Cardiac fibroblast (primary cell): ENCODE measurements at regions not wholly inside any gene's neighbourhood (a gene's known extent, or its start where the extent isn't known, plus 50 kb on each side); places are given as distances from the start of the nearest gene placed in this dataset.
A peak's percentile ranks its signal among the peaks of the same experiment; 100 is the strongest.

Experiments used
- DNase-seq, 2 donors: peaks; one replicate each; pipeline versions ENCODE4 v3.0.0 to v3.0.0-alpha.2; 2010; ENCODE audit warnings: low read depth in 2 of 2
- H3K4me3 ChIP-seq, 2 donors: replicated peaks in 1 of 2; 1 replicate in 1 of 2; 2 replicates in 1 of 2; pipeline ENCODE4 v1.5.1; 2011; ENCODE audit warnings: low read depth in 2 of 2, low read length in 2 of 2, mild to moderate bottlenecking in 2 of 2, moderate library complexity in 1 of 2
- TF ChIP-seq, protein P1 (sequence below): IDR thresholded peaks from one replicate; pipeline ENCODE4 v1.5.1; 2011; ENCODE audit warnings: low read depth, mild to moderate bottlenecking, low read length, inconsistent platforms

DNA sequence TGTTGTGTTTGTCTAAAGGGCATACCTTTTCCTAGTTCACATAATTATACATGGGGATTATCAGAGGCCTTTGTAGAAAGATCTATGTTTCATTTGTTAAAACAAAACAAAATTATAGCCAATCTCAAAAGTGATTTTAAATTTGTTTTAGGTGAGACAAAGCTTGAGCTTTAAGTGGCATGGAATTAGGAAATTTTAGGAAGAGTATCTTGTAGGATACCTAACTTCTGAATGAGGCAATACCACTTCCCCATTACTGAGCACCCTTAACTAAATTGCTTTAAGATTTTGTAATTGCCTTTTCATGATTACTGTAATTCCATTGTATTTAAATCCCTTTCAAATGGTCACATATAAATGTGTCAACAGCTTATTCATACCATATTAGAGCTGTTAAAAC, 775.6 kb downstream of the NR2F1-AS1 start:
- no peak for DNase-seq
- H3K4me3 ChIP-seq, result no peak overlapping the region
- TF ChIP-seq, protein P1, sequence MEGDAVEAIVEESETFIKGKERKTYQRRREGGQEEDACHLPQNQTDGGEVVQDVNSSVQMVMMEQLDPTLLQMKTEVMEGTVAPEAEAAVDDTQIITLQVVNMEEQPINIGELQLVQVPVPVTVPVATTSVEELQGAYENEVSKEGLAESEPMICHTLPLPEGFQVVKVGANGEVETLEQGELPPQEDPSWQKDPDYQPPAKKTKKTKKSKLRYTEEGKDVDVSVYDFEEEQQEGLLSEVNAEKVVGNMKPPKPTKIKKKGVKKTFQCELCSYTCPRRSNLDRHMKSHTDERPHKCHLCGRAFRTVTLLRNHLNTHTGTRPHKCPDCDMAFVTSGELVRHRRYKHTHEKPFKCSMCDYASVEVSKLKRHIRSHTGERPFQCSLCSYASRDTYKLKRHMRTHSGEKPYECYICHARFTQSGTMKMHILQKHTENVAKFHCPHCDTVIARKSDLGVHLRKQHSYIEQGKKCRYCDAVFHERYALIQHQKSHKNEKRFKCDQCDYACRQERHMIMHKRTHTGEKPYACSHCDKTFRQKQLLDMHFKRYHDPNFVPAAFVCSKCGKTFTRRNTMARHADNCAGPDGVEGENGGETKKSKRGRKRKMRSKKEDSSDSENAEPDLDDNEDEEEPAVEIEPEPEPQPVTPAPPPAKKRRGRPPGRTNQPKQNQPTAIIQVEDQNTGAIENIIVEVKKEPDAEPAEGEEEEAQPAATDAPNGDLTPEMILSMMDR, result no peak

DNA sequence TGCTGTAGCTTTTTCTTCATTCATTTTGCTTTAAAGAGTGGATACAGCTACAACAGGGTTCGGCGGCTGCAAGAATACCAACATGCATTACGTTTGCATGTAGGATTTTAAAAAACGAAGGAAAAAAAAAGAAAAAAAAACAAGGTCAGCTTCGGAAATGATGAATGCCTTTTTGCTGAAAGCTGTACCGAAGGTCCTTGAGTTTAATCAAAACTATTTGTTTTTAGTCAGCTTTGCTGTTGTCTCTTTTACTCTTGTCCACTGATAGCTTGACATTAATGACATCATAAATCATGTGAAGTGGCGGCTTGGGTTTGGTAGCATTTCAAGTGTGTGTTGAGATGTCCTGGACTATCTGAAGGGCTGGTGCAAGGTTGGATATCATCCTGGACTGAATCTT, 779.1 kb downstream of the NR2F1-AS1 start:
- DNase-seq, result peak; percentile 0 to 32
- no peak overlapping the region for H3K4me3 ChIP-seq
- TF ChIP-seq, protein P1, result no peak

DNA sequence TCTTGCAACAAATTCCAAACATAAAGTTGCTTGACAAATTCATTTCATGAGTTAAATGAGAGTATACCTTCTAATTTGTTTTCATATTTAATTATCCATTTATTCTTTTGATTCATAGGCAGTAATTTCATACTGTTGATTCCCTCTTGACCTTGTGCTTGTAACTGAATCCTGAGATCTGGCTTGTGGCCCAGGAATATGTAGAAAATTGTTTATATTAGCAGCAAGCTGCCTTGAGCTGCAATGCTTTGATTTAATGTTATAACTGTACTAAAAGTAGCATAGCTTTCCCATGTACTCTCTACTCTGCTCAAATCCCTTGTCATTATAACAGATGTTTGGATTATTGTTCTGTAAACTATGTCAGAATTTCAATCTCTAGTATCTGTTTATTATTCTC, 780.7 kb downstream of the NR2F1-AS1 start:
- TF ChIP-seq, protein P1, result no peak
- DNase-seq, result peak; percentile 20 to 30
- H3K4me3 ChIP-seq, result no peak overlapping the region

DNA sequence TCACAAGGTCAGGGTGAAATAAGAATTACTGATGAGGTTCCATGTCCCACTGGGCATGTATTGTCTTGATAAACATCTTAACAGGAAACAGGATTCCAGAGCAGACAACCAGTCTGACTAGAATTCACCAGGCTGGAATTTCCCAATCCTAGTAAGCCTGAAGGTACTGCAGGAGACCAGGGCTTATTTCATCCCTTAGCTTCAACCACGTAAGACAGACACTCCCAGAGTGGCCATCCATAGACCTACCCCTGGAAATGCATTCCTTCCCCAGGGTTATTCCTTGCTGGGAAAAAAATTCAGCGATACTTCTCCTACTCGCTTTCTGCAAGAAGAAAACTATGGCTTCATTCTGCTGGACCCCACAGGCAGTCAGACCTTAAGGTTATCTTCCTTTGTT, 785.4 kb downstream of the NR2F1-AS1 start:
- TF ChIP-seq, protein P1, result no peak
- no peak for DNase-seq
- H3K4me3 ChIP-seq, result no peak overlapping the region

DNA sequence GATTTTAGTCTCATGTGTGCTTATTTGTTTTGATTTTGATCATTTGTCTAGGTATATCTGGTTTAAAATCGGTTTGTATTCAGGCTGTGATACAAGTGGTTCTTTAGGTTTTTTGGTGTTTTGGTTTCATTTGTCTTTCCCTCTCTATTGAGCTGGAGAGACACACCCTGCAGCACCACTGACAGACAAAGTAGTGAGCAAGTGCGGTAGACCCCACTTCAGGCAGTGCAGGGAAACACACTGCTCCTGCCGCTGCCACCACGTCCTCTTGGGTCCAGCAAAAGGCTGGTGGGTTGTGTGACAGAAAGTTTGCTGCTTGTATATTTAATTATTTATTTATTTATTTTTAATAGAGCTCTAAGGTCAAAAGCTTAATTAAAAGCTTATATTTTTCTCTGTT, 801.0 kb downstream of the NR2F1-AS1 start:
- DNase-seq, result no peak
- TF ChIP-seq, protein P1, result no peak
- H3K4me3 ChIP-seq, result no peak overlapping the region

DNA sequence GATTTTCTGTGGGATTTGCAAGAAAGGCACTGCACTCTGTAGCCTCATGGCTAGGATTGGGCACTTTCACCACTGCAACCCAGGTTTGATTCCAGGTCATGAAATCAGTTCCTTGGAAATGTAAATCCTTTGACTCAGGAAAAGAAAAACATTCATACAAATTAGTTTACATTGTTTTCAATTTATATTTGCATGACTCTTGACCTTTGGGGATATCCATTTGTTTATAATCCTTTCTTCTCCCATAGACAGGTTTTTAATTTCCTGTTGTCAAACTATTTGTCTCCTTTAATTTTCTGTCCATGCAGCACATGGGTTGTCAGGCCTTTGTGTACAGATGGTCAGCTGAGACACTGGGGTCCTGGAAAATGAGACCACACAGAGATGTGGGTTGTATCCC, 801.5 kb downstream of the NR2F1-AS1 start:
- H3K4me3 ChIP-seq, result no peak overlapping the region
- DNase-seq, result no peak
- TF ChIP-seq, protein P1, result no peak

DNA sequence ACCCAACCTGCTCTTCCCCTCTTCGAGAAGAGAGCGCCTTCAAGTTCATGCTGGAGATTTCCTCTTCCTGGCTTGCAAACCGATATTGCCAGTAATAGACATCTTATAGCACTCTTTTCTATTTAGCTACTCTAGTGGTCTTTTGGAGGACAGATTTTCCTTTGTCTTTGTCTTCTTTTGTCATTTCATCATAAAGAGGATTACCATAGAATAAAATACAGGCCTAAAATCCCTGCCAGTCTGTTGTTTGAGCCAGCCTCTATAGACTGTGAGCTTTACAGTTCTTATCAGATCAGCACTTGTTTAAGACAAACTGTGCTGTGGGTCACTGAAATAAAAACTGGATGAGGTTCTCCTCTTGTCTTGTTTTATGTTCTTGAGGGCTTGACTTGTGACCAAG, 802.8 kb downstream of the NR2F1-AS1 start:
- DNase-seq, result no peak
- no peak overlapping the region for H3K4me3 ChIP-seq
- TF ChIP-seq, protein P1, result no peak
